Lung (tissue), 11 donors: ENCODE measurements at regions not wholly inside any gene's neighbourhood (a gene's known extent, or its start where the extent isn't known, plus 50 kb on each side); places are given as distances from the start of the nearest gene placed in this dataset.
"Not testable (repeated sequence)": the region's sequence is repeated elsewhere in the genome, so short reads cannot be mapped to it uniquely, and the experiment has no call there.

Source experiments
- ATAC-seq: fragments of 200-7000 bp; cut with Tn5 transposase; one replicate; pipeline ENCODE4 v1.9.1; 2020; ENCODE audit warnings: moderate number of reproducible peaks; ENCODE audit not compliant: insufficient read depth, low FRiP score
- DNase-seq, 3 donors: peaks; one replicate each; pipeline ENCODE4 v3.0.0-alpha.2; 2013 to 2017
- H3K27ac ChIP-seq, 2 donors: one replicate each; pipeline ENCODE4 v1.5.1; 2013; ENCODE audit warnings: mild to moderate bottlenecking in 2 of 2, moderate library complexity in 2 of 2, control low read depth in 1 of 2, inconsistent platforms in 1 of 2, low read depth in 1 of 2, low read length in 1 of 2
- H3K27me3 ChIP-seq, 3 donors: one replicate each; pipeline ENCODE4 v1.5.1; 2013; ENCODE audit warnings: low read length in 2 of 3; ENCODE audit not compliant: control insufficient read depth in 3 of 3, insufficient read depth in 3 of 3
- H3K36me3 ChIP-seq, 4 donors: one replicate each; pipeline ENCODE4 v1.5.1; 2013; ENCODE audit warnings: low read length in 4 of 4, mild to moderate bottlenecking in 1 of 4, moderate library complexity in 1 of 4; ENCODE audit not compliant: control insufficient read depth in 4 of 4, insufficient read depth in 4 of 4
- H3K4me1 ChIP-seq, 5 donors: one replicate each; pipeline ENCODE4 v1.5.1; 2013; ENCODE audit warnings: low read length in 5 of 5, mild to moderate bottlenecking in 2 of 5, moderate library complexity in 1 of 5; ENCODE audit not compliant: control insufficient read depth in 5 of 5, insufficient read depth in 5 of 5
- H3K4me3 ChIP-seq: one replicate; pipeline ENCODE4 v1.5.1; 2013; ENCODE audit warnings: mild to moderate bottlenecking, control low read depth, moderate library complexity
- H3K9ac ChIP-seq, 2 donors: one replicate each; pipeline ENCODE4 v1.5.1; 2013; ENCODE audit warnings: low read length in 2 of 2, control low read depth in 1 of 2; ENCODE audit not compliant: insufficient read depth in 1 of 2
- H3K9me3 ChIP-seq, 4 donors: one replicate each; pipeline ENCODE4 v1.5.1; 2013; ENCODE audit warnings: low read length in 3 of 4, mild to moderate bottlenecking in 1 of 4, moderate library complexity in 1 of 4; ENCODE audit not compliant: control insufficient read depth in 4 of 4, insufficient read depth in 3 of 4
- CTCF ChIP-seq: IDR thresholded peaks from 2 replicates; pipeline ENCODE4 v1.5.1; 2012; ENCODE audit warnings: mild to moderate bottlenecking; ENCODE audit errors: control extremely low read depth, extremely low read depth
- WGBS, 2 donors: extraction: QIAGEN DNeasy Blood & Tissue Kit; methylation state at CpG; one replicate each; pipeline ENCODE4 v1.1.7; 2013; 5-methylcytosine and 5-hydroxymethylcytosine counted together
- donor health status: control.
- donor health status: control.
- donor health status: Bipolar disorder and iron deficiency.
- donor health status: healthy.
- donor health status: DM: yes; HTN: yes; CAD: no.

- H3K36me3 ChIP-seq = no peaks in the 10 kb centered on the region
- no peak for DNase-seq
- 87 to 90% methylated on average over 1 of the region's 1 CpG for WGBS, 2 donors
- no peak overlapping the region for H3K27ac ChIP-seq
- TF ChIP-seq CTCF = no peak
- H3K27me3 ChIP-seq = no peaks in the 10 kb centered on the region
- no peaks in the 10 kb centered on the region for H3K9me3 ChIP-seq
- no peak overlapping the region for H3K4me3 ChIP-seq
- no peak for ATAC-seq
- H3K4me1 ChIP-seq = peaks cover 0 to 23% (median 17%) of the 10 kb centered on the region in 5 donors
- no peak overlapping the region for H3K9ac ChIP-seq
These were observed 138.6 kb upstream of the PRICKLE2 start for GRCh38 chr3:64363842-64364241.

- Histone ChIP-seq H3K4me1 (peaks cover 0 to 29% (median 18%) of the 10 kb centered on the region in 5 donors), H3K9me3 (no peaks in the 10 kb centered on the region), H3K36me3 (no peaks in the 10 kb centered on the region), H3K27ac (no peak overlapping the region), H3K4me3 (no peak overlapping the region), H3K27me3 (no peaks in the 10 kb centered on the region), H3K9ac (no peak overlapping the region)
- ATAC-seq (no peak), DNase-seq (peak in 2 of 3 donors; percentile 22 to 46)
- TF ChIP-seq CTCF = no peak
- 74 to 75% methylated on average over 5 of the region's 5 CpGs for WGBS, 2 donors
These were observed 136.9 kb upstream of the PRICKLE2 start for GRCh38 chr3:64361962-64362735.

GRCh38 chr3:64361036-64361435 lies 135.8 kb upstream of the PRICKLE2 start:
- not testable (repeated sequence) for H3K4me3 ChIP-seq, H3K36me3 ChIP-seq, H3K9ac ChIP-seq, H3K27me3 ChIP-seq, ATAC-seq, DNase-seq, H3K27ac ChIP-seq, H3K9me3 ChIP-seq
- 91 to 92% methylated on average over 4 of the region's 4 CpGs for WGBS, 2 donors
- H3K4me1 ChIP-seq = peaks cover 0 to 29% (median 18%) of the 10 kb centered on the region in 5 donors

- Histone ChIP-seq H3K9me3 (no peaks in the 10 kb centered on the region), H3K9ac (no peak overlapping the region), H3K4me1 (peaks cover 3 to 35% (median 15%) of the 10 kb centered on the region in 5 donors), H3K27ac (no peak overlapping the region), H3K36me3 (no peaks in the 10 kb centered on the region), H3K4me3 (no peak overlapping the region), H3K27me3 (no peaks in the 10 kb centered on the region)
- DNase-seq (no peak), ATAC-seq (no peak)
- 79 to 80% methylated on average over 6 of the region's 6 CpGs for WGBS, 2 donors
- no peak for TF ChIP-seq CTCF
These were observed 135.0 kb upstream of the PRICKLE2 start for GRCh38 chr3:64360280-64360679.
